Kidney epithelial cell (primary cell): ENCODE measurements at regions not wholly inside any gene's neighbourhood (a gene's known extent, or its start where the extent isn't known, plus 50 kb on each side); places are given as distances from the start of the nearest gene placed in this dataset.

ENCODE experiments used
- DNase-seq: peaks from one replicate; pipeline ENCODE4 v3.0.0-alpha.2; 2010; ENCODE audit warnings: low read depth
- H3K27me3 ChIP-seq: 2 replicates; pipeline ENCODE4 v1.6.0; 2011; ENCODE audit warnings: low read length; ENCODE audit not compliant: control insufficient read depth, insufficient read depth
- H3K36me3 ChIP-seq: 2 replicates; pipeline ENCODE4 v1.5.1; 2011; ENCODE audit warnings: low read length; ENCODE audit not compliant: control insufficient read depth, insufficient read depth
- H3K4me3 ChIP-seq: 2 replicates; pipeline ENCODE4 v1.5.1; 2011; ENCODE audit warnings: low read depth, mild to moderate bottlenecking, control low read depth, low read length
- CTCF ChIP-seq: IDR thresholded peaks from 2 replicates; pipeline ENCODE4 v1.5.1; 2011; ENCODE audit warnings: mild to moderate bottlenecking, moderate library complexity, low read length, control low read depth, inconsistent platforms; ENCODE audit not compliant: insufficient read depth, poor library complexity, severe bottlenecking

- TF ChIP-seq CTCF: no peak
- no peak for DNase-seq
- H3K36me3 ChIP-seq: no peaks in the 10 kb centered on the region
- H3K27me3 ChIP-seq: no peaks in the 10 kb centered on the region
- no peak overlapping the region for H3K4me3 ChIP-seq
Measured at GRCh38 chr2:123808243-123808642, 216.8 kb upstream of the CNTNAP5 start.

GRCh38 chr2:123811846-123812245 is 213.2 kb upstream of the CNTNAP5 start:
- Histone ChIP-seq H3K4me3 (no peak overlapping the region), H3K36me3 (no peaks in the 10 kb centered on the region), H3K27me3 (no peaks in the 10 kb centered on the region)
- no peak for TF ChIP-seq CTCF
- DNase-seq: no peak

GRCh38 chr2:123816203-123816602 is 208.9 kb upstream of the CNTNAP5 start:
- Histone ChIP-seq H3K36me3 (no peaks in the 10 kb centered on the region), H3K27me3 (no peaks in the 10 kb centered on the region), H3K4me3 (no peak overlapping the region)
- DNase-seq: no peak
- no peak for TF ChIP-seq CTCF

- no peak overlapping the region for H3K4me3 ChIP-seq
- no peak for TF ChIP-seq CTCF
- H3K27me3 ChIP-seq: no peaks in the 10 kb centered on the region
- H3K36me3 ChIP-seq: no peaks in the 10 kb centered on the region
- no peak for DNase-seq
Measured at GRCh38 chr2:123816928-123817327, 208.2 kb upstream of the CNTNAP5 start.

- no peak for DNase-seq
- Histone ChIP-seq H3K27me3 (no peaks in the 10 kb centered on the region), H3K36me3 (no peaks in the 10 kb centered on the region), H3K4me3 (no peak overlapping the region)
- TF ChIP-seq CTCF: no peak
Measured at GRCh38 chr2:123826729-123827271, 198.3 kb upstream of the CNTNAP5 start.

- no peaks in the 10 kb centered on the region for H3K36me3 ChIP-seq
- no peak for TF ChIP-seq CTCF
- H3K27me3 ChIP-seq: no peaks in the 10 kb centered on the region
- no peak overlapping the region for H3K4me3 ChIP-seq
- DNase-seq: no peak
Measured at GRCh38 chr2:123839326-123839725, 185.8 kb upstream of the CNTNAP5 start.
